ENCODE measurements at regions not wholly inside any gene's neighbourhood (a gene's known extent, or its start where the extent isn't known, plus 50 kb on each side); places are given as distances from the start of the nearest gene placed in this dataset.
"Not testable (repeated sequence)": the region's sequence is repeated elsewhere in the genome, so short reads cannot be mapped to it uniquely, and the experiment has no call there.

DNA sequence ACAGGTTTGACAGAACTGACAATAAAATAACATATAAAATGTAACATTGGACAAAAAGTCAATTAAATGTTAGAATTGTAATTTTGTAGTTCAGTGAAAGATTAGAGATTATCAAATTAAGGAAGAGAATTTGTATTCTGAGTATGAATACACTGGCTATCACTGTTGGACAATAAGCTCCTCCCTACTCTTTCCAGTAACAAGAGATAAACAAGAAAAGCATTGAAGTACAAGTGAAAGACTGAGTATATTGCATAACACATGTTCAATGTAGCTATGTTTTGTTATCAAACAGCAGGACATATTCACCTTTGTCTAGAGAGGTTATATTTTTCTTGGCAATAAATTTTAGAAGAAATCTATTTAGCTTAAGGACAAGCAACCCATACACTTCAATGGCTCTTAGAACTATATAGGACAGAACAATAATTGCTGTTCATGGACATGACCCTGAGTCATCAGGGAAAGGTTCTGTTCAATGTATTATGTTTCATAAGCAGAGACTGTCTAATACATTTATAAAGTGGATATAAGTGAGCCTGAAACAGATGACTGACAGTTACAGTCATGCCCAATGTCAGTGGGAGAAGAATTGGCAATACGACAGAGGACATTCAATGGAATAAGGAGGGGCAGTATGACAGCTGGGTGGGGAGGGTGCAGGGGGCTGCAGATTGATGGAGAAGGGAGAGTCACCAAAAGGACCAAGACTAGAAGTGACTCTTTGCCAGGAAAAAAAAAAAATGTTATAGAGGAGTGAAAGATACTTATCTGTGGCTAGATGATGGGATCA is 520.4 kb downstream of the FRK start:
- no peak for ATAC-seq

DNA sequence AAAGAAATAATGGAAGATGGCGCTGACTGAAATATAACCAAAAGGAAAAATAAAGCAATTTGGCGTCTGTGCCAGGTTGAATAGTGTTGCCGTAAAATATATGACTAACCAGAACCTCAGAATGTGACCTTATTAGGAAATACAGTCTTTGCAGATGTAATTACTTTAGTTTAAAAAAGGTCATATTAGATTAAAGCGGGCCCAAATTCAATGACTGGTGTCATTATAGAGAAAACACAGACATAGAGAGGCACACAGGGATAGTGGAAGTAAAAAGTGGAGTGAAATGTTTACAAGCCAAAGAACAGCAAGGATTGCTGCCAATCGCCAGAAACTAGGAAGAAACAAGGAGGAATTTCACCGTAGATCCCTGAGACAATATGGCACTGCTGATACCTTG is 521.2 kb downstream of the FRK start:
- ATAC-seq = no peak

DNA sequence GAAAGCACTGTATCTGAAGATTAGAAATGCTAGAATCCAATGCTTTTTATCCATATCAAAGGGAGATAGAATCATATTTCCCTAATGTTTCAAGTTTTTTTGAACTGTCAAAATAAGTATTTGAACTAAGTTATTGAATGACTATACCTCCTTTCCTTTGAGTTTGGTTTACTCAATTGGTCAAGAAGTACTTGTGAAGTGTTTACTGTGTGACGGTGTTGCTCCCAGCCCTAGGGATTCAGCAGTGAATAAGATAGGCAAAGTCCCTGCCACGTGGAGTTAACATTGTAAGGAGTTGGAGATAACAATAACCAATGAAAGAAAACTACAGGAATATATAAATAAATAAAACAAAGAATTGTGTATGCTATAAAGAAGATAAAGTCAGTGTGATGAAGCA is 535.9 kb downstream of the FRK start:
- no peak for ATAC-seq

DNA sequence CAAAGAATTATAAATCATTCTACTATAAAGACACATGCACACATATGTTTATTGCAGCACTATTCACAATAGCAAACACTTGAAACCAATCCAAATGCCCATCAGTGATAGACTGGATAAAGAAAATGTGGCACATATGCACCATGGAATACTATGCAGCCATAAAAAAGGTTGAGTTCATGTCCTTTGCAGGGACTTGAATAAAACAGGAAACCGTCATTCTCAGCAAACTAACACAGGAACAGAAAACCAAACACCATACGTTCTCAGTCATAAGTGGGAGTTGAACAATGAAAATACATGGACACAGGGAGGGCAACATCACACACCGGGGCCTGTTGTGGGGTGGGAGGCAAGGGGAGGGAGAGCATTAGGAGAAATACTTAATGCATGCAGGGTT is 538.9 kb downstream of the FRK start:
- ATAC-seq = not testable (repeated sequence)

DNA sequence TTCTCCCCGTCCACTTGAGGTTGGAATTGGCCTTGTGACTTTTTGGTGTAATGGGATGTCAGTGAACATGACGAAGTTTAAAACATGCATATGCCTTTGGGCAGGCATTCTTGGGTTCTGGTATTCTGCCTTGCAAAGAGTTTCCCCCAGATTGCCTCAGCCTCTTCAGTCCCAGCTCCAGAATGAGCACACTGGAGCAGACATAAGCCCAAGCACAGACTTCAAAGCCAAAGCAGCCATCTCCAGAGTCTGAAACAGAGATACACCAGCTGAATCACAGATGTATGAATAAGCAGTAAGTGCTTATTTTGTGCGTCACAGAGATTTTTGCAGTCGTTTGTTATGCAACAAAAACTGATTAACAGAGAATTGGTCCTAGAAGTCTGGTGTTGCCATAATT is 546.0 kb downstream of the FRK start:
- no peak for ATAC-seq

DNA sequence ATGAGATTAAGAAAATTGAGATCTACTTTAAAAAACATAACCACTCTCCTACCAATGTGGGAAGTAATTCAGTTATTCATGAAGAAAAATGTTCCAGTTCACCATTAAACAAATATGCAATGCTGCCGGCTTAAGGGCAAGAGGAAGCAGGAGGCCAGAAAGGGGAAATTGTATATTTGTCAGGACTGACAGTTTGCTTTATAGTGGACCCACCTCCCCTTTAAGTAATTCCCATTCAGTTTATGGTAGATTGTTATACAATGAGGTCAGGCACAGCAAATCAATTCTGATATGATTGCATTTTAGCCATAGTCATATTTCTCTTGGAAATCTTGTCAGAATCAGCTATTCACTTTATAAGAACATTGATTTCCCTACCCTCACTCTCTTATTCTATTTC is 547.8 kb downstream of the FRK start:
- no peak for ATAC-seq

DNA sequence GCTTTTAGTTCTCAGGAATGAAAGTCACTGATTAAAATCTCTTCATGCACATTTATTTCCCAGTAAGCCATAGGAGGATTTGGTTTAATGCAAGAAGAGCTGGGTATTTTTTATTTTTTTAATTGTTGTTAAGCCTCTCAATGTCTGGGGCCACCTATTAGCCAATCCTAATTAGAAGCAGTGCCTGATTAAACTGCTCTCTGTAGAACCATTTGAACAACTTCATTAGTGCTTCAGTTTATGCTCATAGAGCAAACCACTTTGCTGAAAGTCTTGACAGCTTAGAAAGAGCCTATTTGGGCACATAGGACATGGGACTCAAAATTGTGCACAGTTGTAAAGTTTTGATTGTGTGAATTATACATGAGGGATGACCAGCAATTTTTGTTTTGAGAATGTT is 548.9 kb downstream of the FRK start:
- no peak for ATAC-seq

DNA sequence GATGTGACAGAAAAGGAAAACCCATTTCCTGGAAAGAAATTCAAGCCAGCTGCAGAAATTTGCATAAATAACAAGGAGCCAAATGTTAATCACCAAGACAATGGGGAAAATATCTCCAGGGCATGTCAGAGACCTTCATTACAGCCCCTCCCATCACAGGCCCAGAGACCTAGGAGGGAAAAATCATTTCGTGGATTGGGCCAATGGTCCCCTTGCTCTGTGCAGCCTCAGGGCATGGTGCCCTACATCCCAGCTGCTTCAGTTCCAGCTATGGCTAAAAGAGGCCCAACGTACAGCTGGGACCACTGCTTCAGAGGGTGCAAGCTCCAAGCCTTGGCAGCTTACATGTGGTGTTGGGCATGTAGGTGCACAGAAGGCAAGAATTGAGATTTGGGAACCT is 558.3 kb downstream of the FRK start:
- not testable (repeated sequence) for ATAC-seq

DNA sequence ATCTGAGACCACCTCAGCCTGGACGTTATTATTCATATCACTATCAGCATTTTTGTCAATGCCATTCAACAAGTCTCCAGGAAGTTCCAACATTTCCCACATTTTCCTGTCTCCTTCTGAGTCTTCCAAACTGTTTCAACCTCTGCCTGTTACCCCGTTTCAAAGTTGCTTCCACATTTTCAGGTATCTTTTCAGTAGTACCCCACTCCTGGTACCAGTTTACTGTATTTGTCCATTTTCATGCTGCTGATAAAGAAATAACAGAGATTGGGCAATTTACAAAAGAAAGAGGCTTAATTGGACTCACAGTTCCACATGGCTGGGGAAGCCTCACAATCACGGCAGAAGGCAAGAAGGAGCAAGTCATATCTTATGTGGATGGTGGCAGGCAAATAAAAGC is 565.5 kb downstream of the FRK start:
- ATAC-seq = no peak

DNA sequence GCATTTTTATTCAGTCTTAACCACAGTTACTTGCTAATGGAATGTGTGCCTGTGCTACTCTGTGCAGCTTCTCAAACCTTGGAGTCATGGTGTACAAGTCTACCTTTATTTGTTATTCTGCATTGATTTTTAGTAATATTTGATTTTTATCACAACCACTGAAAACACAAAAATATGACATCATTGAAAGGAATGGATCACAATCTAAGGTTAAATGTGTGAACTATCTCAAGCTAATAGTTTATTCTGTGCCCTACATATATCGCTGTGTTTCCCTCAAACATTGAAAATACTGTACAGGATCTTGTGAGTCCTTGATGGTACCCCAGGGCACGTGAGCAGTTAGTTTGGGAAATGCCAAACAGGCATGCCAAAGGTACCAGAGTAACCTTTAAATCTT is 573.4 kb downstream of the FRK start:
- ATAC-seq = no peak

DNA sequence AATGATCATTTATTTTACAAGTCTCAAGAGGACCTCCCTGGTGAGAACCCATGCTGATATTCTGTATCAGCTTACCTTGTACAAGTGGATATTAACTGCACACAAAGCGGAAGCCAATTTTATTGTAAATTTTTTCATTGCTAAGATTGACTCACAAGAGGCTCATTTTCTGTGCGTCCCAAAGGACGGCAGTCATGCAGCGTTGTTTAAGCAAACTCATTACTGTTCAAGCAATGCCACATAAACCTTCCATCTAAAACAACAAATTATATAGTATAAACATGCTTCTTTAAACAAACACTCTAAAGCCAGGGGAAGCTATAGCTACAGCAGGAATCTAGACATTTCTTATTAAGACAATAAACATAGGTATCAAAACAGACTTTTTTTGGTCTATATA is 575.3 kb downstream of the FRK start:
- no peak for ATAC-seq

DNA sequence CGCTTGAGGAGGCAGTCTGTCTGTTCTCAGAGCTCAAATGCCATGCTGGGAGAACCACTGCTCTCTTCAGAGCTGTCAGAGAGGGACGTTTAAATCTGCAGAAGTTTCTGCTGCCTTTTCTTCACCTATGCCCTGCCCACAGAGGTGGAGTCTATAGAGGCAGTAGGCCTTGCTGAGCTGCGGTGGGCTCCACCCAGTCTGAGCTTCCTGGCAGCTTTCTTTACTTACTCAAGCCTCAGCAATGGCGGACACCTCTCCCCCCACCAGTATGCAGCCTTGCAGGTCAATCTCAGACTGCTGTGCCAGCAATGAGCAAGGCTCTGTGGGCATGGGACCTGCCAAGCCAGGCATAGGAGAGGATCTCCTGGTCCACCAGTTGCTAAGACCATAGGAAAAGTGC is 580.1 kb downstream of the FRK start:
- not testable (repeated sequence) for ATAC-seq

DNA sequence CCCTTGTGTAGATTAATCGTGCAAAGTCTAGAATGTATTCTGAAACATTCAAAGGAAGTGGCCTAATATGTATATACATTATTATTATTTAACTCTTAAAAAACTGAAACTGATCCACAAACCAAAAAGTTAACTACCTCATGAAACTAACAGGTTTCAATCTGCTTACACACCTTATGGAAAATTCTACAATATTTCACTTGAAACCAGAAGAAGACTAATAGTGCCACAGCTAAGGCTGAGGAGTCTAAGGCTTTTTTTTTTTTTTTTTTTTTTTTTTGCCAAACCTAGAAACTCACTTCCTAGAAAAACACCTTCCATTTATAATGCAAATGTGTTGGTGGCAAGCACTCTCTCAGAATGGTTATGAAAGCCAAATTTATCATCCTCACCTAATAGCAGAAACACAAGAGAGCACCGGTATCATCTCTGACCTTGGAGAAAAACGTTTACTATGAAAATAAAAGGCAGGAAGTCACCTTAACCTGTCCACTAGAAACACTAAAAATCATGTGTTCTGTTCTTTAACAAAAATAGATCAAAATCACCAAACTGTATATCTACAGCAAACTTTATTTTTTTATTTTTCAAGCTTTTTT is 586.1 kb downstream of the FRK start:
- ATAC-seq = no peak

DNA sequence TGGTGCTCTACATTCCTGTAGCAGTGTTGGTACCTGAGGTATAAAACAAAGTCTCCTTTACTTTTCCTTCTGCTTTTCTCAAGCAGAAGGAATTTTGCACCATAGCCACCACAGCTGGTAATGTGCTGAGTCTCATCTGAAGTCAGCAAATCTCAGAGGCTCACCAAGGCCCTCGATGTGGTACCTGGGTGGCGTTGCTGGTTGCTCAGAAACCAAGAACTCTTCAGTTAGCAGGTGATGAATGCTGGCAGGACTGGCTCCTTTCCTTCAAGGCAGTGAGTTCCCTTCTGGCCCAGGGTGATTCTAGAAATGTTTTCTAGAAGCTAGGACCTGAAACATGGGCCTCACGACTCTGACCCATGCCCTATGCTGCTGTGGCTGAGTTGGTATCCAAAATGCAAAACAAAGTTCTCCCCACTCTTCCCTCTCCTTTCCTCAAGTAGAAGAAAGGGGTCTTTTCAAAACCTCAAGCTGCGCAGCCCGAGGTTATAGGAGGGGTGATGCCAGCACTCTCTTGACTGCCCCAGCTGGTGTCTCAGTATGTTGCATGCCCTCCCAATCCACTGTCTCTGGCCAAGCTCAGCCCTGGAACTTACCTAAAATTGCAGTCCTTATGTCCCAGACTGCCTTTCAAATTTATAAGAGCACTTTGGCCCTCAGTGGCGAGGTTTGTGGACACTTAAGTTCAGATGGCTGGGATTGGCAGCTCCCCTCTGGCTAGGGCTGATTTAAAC is 592.3 kb downstream of the FRK start:
- ATAC-seq = no peak

DNA sequence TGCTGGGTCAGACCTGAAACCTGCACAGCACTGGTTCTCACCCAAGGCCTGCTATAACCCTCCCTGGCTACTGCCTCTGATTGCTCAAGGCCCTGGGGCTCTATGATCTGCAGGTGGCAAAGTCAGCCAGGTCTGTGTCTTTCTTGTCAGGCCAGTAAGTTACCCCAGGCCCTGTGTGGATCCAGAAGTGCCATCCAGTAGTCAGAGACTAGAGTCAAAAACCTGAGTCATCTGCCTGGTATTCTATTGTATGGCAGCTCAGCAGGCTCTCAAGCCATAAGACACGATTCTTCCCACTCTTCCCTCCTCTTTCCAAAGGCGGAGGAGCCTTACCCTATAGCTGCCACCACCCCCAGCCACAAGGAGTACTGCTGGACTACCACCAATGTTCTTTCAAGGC is 593.0 kb downstream of the FRK start:
- no peak for ATAC-seq

DNA sequence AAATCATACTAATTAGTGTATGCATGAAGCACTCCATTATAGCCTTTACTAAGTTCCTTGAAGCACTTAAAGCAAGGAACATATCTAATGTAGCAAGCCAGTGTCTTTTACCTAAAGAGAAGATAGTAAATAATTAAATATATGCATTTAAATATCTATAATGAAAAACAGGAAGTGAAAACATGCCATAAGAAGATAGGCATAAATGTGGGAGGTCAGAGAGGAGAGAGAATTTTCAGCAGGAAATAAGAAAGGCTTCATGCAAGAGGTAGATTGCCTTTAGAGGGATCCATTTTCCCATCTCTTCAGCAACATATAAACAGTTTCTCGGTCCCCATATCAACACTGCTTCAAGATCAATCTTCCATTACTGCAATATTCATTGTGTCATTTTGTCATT is 599.8 kb downstream of the FRK start:
- no peak for ATAC-seq

DNA sequence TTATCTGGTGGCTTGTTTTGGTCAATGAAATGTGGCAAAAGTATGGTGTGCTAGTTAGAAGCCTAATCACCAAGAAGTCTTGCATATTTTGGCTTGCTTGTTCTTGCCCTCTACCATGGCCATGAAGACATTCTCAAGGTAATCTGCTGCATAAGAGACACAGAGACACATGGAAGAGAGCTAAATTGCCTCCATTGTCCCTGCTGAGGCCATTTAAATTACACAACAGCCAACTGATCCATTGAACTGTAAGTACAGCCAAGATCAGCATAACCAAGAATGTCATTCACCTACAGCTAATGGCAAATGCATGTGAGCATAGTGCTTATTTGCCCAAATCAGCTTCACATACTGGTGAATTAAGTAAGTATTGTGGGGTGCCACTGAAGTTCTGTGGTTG is 603.8 kb downstream of the FRK start:
- ATAC-seq = no peak

DNA sequence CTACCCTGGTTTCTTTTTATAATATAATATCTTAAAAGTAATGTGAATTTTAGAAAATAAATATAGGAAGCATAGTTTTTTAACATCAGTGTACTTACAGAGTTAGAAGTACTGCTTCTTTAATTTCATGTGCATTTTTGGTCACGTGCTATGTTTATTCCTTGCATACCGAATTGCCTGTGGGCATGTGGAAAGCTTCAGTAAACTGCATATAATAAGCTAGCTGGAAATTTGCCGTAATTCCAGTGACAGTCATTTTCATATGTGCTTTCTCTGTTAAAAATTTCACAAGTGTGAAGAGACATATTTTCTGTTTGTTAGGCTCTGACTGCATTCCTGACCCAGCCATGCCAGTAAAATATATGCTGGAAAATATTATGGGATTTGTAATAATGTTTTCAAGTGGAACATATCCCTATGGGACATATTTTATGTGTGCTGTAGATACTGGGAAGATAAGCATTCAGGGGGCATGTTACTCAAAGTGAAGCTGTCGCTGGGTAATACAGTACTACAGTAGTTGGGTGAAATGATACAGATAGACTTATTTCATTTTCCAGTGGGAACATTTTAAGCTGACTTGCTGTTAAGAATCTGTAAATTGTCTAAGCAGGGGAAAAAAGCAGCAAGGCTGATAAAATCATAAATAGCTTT is 616.7 kb downstream of the FRK start:
- no peak for ATAC-seq

DNA sequence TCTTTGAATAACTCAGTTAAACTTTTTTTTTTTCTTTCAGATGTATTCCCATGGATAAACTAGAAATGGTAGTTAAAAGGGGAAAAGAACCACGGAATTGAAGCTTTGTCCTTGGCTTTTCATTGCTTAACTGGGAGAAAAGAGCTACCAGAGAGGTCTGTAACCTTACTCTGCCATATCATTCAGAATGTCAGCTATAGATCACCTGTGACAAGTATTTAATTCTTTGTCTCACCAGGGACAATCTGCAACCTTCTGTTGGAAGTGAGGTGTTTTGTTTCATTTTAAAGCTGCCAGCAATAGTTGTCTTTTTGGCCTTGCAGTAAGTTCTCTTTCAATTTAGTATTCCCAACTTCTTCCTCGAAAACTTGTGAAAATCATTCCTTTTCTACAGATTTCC is 618.4 kb downstream of the FRK start:
- no peak for ATAC-seq

DNA sequence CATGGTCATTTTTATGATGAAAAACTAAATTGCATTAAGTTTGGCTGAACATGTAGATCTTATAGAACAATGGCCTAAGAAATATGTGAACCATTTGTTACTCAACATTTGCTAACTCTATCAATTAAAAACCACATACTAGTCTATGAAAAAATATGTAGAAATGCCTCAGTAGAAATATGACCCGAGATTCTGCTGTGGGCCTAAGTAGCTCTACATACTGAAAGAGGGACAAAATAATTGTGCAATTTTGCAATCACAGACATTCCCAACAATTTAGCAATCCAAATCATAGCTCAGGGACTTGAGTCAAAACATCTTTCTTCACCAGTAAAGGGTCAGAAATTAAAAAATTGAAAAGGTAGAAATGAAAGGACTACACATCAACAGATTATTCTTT is 619.0 kb downstream of the FRK start:
- no peak for ATAC-seq

DNA sequence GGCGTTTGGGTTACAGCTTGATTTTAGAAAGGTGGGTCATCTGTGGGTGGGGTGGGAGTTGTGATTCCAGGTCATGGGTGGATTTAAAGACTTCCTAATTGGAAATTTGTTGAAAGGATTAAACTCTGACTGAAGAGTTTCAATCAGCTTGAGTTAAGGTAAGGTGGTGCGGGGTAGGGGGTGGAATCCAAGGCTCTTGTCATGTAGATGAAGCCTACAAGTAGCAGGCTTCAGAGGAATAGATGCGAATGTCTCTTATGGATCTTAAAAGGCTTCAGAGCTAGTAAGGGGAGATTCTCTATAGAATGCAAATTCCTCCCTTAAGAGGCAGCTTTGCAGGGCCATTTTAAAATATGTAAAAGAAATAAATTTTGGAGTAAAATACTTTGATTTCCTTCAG is 645.3 kb downstream of the FRK start:
- ATAC-seq = no peak

DNA sequence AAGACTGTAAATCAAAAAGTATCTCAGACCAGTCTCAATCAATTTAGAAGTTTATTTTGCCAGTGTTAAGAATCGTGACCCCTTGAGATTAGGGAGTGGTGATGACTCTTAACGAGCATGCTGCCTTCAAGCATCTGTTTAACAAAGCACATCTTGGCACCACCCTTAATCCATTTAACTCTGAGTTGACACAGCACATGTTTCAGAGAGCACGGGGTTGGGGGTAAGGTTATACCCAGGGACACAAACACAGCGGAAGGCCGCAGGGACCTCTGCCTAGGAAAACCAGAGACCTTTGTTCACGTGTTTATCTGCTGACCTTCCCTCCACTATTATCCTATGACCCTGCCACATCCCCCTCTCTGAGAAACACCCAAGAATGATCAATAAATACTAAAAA is 645.8 kb downstream of the FRK start:
- not testable (repeated sequence) for ATAC-seq

DNA sequence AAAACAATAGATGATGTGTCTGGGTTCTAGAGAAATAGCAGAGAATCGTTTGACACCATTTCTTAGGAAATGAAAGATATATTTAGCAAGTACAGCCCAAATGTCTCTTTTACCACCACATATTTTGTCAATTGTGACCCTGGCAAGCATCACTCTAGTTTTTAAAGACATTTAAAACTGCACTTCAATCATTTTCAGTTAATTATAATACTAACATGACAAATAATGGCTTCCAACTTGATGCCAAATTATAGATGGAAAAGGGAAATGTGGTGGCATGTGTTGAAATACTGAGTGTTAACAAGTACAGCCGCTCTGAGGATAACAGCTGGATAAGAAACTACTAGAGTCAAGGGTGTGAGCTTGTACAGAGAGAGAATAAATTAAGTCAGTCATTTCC is 648.9 kb downstream of the FRK start:
- no peak for ATAC-seq

DNA sequence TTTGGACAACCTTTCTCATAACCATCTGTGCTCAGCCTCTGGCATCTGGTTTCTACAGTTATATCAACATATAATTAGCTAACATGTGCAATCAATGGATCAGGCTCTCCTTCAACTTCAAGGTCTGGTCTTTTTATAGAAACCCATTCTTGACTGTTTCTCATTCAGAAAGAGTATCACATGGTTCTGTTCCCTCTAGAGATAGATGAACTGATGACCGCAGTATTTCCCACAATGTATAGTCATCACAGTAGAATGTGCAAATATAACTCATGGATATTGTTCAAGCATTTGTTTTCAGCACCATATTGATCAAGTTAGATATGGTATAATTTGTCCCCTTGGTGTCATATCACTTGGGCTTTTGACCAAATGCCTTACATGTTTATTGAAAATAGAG is 656.2 kb downstream of the FRK start:
- no peak for ATAC-seq

Data from esophagus mucosa (tissue), 1 donor.